ENCODE measurements at regions not wholly inside any gene's neighbourhood (a gene's known extent, or its start where the extent isn't known, plus 50 kb on each side); places are given as distances from the start of the nearest gene placed in this dataset.

DNA sequence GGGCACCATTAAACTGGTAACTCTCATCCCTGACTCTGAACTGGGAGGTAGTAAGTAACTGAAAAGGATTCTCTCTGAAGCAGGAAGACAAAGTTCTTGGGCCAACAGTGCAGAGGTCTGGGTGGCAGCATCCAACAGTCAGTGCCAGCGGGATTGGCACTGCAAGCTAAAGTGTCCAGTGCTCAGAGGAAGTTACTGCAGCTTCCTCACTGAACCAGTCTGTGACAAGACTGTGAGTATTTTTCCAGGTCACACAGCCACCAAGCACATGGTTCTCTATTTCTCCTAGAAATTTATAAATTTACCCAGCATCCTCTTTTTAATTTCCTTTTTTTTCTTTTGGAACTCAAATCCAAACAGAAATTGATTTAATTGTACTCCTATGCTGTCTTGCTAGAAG is 81.6 kb upstream of the FAR2 start:
- DNase-seq (ENCODE audit: low read depth) = no peak
- TF ChIP-seq, protein P1, sequence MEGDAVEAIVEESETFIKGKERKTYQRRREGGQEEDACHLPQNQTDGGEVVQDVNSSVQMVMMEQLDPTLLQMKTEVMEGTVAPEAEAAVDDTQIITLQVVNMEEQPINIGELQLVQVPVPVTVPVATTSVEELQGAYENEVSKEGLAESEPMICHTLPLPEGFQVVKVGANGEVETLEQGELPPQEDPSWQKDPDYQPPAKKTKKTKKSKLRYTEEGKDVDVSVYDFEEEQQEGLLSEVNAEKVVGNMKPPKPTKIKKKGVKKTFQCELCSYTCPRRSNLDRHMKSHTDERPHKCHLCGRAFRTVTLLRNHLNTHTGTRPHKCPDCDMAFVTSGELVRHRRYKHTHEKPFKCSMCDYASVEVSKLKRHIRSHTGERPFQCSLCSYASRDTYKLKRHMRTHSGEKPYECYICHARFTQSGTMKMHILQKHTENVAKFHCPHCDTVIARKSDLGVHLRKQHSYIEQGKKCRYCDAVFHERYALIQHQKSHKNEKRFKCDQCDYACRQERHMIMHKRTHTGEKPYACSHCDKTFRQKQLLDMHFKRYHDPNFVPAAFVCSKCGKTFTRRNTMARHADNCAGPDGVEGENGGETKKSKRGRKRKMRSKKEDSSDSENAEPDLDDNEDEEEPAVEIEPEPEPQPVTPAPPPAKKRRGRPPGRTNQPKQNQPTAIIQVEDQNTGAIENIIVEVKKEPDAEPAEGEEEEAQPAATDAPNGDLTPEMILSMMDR (IDR thresholded peaks at IDR 0.05; ENCODE audit: low read length, missing control alignments) = no peak

GRCh38 chr12:29070309-29070708 is 78.8 kb upstream of the FAR2 start:
- DNase-seq (ENCODE audit: low read depth) = no peak
- TF ChIP-seq, protein P1 (IDR thresholded peaks at IDR 0.05; ENCODE audit: low read length, missing control alignments) = no peak
- H3K4me3 ChIP-seq (replicated peaks; ENCODE audit: low read depth, low read length) = no peak overlapping the region

More for the DNA sequence above, 81.6 kb upstream of the FAR2 start:
- H3K4me3 ChIP-seq (replicated peaks; ENCODE audit: low read depth, low read length) = no peak overlapping the region

GRCh38 chr12:29071099-29071498 is 78.0 kb upstream of the FAR2 start:
- DNase-seq (ENCODE audit: low read depth) = no peak
- TF ChIP-seq, protein P1 (IDR thresholded peaks at IDR 0.05; ENCODE audit: low read length, missing control alignments) = no peak

GRCh38 chr12:29072631-29073030 is 76.4 kb upstream of the FAR2 start:
- H3K4me3 ChIP-seq (replicated peaks; ENCODE audit: low read depth, low read length) = no peak overlapping the region
- TF ChIP-seq, protein P1 (IDR thresholded peaks at IDR 0.05; ENCODE audit: low read length, missing control alignments) = no peak
- no peak for DNase-seq (ENCODE audit: low read depth)

More at GRCh38 chr12:29071099-29071498, 78.0 kb upstream of the FAR2 start:
- no peak overlapping the region for H3K4me3 ChIP-seq (replicated peaks; ENCODE audit: low read depth, low read length)

GRCh38 chr12:29073631-29074239 is 75.3 kb upstream of the FAR2 start:
- H3K4me3 ChIP-seq (replicated peaks; ENCODE audit: low read depth, low read length) = no peak overlapping the region
- TF ChIP-seq, protein P1 (IDR thresholded peaks at IDR 0.05; ENCODE audit: low read length, missing control alignments) = peak; percentile 71
- DNase-seq (ENCODE audit: low read depth) = peak; percentile 71

GRCh38 chr12:29081101-29081500 is 68.0 kb upstream of the FAR2 start:
- TF ChIP-seq, protein P1 (IDR thresholded peaks at IDR 0.05; ENCODE audit: low read length, missing control alignments) = no peak
- no peak for DNase-seq (ENCODE audit: low read depth)

DNA sequence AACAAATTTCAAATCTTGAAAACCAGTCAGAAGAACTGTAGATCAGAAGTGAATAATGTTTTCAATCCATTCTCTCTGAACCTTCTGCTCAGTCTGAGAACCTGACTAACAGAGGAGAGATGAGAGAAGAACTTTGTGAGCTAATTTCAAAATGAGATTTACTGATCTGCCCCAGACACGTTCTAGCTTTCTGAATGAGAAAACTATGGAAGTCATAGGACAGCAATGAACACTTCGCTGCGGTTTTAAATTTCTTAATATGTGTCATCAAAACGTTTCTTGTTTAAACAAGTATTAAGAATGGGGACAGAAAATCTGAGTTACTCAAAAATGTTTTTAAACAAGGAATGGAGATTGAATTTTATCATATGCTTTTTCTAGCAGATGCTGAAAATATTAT is 66.6 kb upstream of the FAR2 start:
- TF ChIP-seq, protein P1 (IDR thresholded peaks at IDR 0.05; ENCODE audit: low read length, missing control alignments) = no peak
- no peak for DNase-seq (ENCODE audit: low read depth)
- no peak overlapping the region for H3K4me3 ChIP-seq (replicated peaks; ENCODE audit: low read depth, low read length)

More at GRCh38 chr12:29081101-29081500, 68.0 kb upstream of the FAR2 start:
- H3K4me3 ChIP-seq (replicated peaks; ENCODE audit: low read depth, low read length) = no peak overlapping the region

Measured in fibroblast of pulmonary artery (primary cell).